HG03520 (cell line): ENCODE measurements at regions not wholly inside any gene's neighbourhood (a gene's known extent, or its start where the extent isn't known, plus 50 kb on each side); places are given as distances from the start of the nearest gene placed in this dataset.

Experiments used
- ATAC-seq: cut with Tn5 transposase; IDR thresholded peaks from one replicate; pipeline ENCODE4 v1.9.1; 2021; ENCODE audit warnings: mild to moderate bottlenecking, moderate library complexity; ENCODE audit not compliant: unreplicated experiment

DNA sequence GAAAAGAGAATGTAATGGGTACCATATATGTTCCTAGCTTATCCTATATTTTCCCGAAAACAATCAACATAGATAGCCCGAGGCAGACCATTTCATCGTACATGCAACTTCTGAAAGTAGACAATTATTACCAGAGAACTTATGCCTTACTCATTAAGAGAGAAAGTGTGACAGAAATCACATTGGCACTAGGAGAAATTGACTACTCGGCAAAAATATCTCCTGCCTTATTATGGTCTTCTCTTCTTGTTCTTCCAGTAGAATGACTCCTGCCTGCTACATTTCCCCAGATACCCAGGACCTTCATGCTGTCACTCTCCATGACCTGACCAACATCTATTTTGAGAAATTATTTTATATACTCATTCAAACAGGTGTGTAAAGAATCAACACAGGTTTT, 1015.7 kb downstream of the TUSC7 start:
- ATAC-seq, result no peak

- ATAC-seq, result no peak
Observed at GRCh38 chr3:117726776-117727175, 1017.2 kb downstream of the TUSC7 start.

- ATAC-seq, result no peak
Observed at GRCh38 chr3:117728226-117728625, 1018.6 kb downstream of the TUSC7 start.

DNA sequence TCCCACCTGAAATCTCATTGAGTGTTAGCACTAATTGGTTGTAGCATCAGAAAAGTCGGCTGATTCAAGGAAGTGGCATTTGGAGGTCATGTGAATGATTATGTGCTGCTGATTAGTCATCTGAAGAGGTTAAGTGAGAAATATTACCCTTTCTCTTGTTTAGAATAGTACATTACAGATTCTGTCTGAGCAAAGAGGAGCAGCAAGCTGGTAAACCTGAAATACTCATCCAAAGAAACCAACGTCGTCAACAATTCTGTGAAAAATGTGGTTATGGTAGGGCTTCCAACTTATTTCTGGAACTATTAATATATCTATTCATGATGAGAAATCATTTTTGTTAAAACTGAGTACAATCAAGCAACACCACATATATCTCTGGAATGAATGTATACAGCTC, 1024.9 kb downstream of the TUSC7 start:
- no peak for ATAC-seq

DNA sequence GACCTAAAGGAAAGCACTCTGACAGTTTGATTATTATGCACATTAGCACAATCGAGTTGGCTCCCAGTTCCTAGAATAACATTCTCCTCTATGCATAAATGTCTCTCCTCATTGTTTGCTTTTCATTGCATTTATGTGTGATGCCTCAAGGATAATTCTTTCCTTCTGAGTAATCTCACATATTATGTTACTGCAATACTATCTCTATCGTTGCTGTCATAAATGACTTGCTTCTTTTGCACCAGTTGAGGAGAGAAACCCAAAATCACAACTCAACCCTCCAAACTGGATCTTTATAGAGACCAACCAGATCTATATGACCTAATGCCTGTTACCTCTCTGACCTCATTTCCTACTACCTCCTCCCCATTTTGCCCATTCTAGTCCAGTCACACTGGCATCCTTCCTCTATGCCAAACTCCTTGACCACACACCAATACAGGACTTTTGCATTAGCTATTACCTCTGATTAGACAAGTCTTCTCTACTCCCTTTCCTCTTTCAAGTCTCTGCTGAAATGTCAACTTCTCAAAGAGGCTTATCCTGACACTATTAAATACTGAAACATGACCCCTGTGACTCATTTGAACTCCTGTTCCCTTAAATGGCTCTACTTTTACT, 1026.0 kb downstream of the TUSC7 start:
- no peak for ATAC-seq

- ATAC-seq, result no peak
Observed at GRCh38 chr3:117736846-117737245, 1027.3 kb downstream of the TUSC7 start.

GRCh38 chr3:117743993-117744392, 1034.4 kb downstream of the TUSC7 start:
- ATAC-seq, result no peak

DNA sequence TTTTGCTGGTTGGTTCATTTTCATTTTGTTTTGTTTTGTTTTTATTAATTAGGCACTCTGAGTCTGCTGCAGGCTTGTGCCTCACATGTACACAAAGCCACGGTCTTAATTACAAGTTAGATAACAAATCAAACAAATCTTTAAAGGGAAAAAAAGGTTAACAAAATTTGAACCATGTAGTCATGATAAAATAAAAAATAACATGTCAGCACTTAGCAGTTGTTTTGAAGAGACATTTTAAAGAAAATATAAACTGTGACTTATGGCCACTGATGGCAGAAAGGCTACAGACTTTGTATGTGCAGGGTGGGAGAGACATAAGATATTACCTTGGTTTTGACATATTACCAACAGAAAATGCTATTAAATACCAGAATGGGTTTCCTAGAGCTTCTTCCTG, 1035.4 kb downstream of the TUSC7 start:
- no peak for ATAC-seq

GRCh38 chr3:117745516-117745915, 1035.9 kb downstream of the TUSC7 start:
- ATAC-seq, result no peak

DNA sequence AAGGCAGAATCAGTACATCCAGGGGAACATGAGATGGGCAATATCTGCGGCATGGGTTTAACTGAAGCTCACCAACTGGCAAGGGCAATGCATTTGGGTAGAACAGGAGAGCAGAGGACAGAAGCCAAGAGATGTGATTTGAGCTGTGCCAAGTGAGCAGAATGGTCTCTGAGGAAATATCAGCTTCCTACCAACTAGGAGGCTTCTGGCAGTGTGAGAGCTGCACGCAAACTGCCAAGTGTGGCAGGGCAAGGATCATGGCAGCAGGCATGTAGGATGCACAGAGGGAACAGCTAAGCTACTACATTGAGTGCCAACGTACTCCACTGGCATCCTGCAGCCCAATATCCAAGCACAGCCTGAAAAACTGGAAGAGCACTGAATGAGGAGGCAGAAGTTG, 1036.5 kb downstream of the TUSC7 start:
- ATAC-seq, result no peak

GRCh38 chr3:117748131-117748530, 1038.6 kb downstream of the TUSC7 start:
- ATAC-seq, result no peak

GRCh38 chr3:117750674-117751269, 1041.2 kb downstream of the TUSC7 start:
- ATAC-seq, result no peak

- no peak for ATAC-seq
Observed at GRCh38 chr3:117751651-117752050, 1042.1 kb downstream of the TUSC7 start.

GRCh38 chr3:117752984-117753717, 1043.6 kb downstream of the TUSC7 start:
- ATAC-seq, result no peak

GRCh38 chr3:117754058-117754457, 1044.5 kb downstream of the TUSC7 start:
- no peak for ATAC-seq

- ATAC-seq, result no peak
Observed at GRCh38 chr3:117754841-117755240, 1045.3 kb downstream of the TUSC7 start.

- ATAC-seq, result no peak
Observed at GRCh38 chr3:117756563-117756962, 1047.0 kb downstream of the TUSC7 start.

- no peak for ATAC-seq
Observed at GRCh38 chr3:117761703-117762620, 1052.4 kb downstream of the TUSC7 start.

DNA sequence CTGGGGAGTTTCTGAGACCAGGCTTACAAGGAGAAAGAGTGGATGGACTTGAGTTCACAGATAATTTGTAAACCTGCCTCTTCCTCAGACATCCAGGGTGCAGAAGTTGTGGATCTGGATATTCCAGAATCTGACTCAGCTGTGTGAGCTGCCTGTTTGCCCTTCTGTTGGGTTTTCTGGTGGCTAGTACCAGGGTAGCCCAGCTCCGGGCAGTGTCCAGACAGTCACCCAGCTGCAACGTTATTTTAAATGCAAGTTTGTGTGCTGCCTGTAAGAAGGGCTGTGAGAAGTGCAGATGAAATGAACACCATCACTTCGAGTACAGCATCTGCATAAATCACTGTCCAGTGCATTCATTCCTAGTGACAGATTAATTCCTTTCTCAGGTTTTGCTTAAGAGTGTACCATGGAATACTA, 1053.0 kb downstream of the TUSC7 start:
- no peak for ATAC-seq

DNA sequence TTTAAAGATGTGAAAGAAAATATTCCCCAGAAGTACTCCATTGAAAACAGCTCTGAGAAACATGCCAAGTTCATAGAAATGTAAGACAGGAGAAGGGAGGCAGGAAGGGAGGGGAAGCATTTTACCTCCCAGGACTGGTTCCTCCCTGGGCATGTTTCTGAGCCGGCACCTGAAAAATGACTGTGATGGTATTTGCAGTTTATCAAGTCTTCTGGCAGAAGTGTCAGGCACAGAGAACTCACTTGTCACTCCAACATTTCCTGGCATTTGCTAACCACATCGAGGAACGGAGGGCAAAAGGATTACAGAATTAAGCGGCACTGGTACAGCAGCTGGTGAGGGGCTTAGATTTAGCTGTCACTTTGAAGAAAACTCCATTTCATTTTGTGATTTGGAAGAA, 1054.0 kb downstream of the TUSC7 start:
- ATAC-seq, result no peak

DNA sequence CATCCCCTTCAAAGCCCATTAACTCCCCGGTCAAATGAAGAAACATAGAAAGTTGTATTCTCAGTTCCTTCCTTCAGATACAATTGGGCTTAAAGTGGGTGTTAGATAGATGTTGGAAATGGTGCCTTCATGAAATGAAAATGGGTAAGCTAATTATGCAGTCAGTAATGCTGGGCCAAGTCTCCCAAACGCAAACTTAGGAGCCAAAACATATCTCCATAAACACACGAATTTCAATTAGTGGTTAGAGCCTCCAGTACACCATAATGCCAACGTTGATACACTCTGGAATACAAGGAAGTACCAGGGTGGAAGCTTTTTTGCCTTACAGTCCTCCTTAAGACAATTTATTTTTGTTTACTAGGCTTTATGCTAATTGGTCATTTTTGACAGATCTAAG, 1059.0 kb downstream of the TUSC7 start:
- ATAC-seq, result no peak
